ENCODE measurements at regions not wholly inside any gene's neighbourhood (a gene's known extent, or its start where the extent isn't known, plus 50 kb on each side); places are given as distances from the start of the nearest gene placed in this dataset.

DNA sequence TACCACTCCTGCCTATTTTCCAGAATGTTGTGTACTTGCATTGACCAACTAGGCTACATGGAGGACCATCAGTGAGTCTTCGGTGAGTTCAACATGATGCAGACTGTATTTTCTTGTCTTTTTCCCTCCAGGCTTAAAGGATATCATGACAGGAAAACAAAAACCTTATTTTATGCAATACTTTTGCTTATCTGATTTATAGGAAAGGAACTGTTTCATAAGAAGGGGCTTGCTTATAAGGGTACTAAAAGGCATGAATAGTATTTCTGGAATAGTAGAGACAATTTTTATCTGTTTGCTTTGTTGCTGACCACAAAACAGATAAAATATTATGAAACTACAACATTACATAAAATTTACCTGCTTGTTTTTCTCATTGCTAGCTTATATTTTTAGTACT is 374.7 kb downstream of the KLF5 start:
- no peaks in the 10 kb centered on the region for H3K4me1 ChIP-seq
- no peaks in the 10 kb centered on the region for H3K27me3 ChIP-seq
- no peaks in the 10 kb centered on the region for H3K36me3 ChIP-seq
- no peak overlapping the region for H3K4me3 ChIP-seq
- DNase-seq (ENCODE audit: low spot score in 2 of 2): no peak
- intact Hi-C loops (cut with DNase I): no loop called here
- H3K27ac ChIP-seq: no peak overlapping the region
- TF ChIP-seq, protein P1, sequence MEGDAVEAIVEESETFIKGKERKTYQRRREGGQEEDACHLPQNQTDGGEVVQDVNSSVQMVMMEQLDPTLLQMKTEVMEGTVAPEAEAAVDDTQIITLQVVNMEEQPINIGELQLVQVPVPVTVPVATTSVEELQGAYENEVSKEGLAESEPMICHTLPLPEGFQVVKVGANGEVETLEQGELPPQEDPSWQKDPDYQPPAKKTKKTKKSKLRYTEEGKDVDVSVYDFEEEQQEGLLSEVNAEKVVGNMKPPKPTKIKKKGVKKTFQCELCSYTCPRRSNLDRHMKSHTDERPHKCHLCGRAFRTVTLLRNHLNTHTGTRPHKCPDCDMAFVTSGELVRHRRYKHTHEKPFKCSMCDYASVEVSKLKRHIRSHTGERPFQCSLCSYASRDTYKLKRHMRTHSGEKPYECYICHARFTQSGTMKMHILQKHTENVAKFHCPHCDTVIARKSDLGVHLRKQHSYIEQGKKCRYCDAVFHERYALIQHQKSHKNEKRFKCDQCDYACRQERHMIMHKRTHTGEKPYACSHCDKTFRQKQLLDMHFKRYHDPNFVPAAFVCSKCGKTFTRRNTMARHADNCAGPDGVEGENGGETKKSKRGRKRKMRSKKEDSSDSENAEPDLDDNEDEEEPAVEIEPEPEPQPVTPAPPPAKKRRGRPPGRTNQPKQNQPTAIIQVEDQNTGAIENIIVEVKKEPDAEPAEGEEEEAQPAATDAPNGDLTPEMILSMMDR (IDR thresholded peaks at IDR 0.05): no peak
- peaks cover 0 to 3% of the 10 kb centered on the region in 2 donors for H3K9me3 ChIP-seq

DNA sequence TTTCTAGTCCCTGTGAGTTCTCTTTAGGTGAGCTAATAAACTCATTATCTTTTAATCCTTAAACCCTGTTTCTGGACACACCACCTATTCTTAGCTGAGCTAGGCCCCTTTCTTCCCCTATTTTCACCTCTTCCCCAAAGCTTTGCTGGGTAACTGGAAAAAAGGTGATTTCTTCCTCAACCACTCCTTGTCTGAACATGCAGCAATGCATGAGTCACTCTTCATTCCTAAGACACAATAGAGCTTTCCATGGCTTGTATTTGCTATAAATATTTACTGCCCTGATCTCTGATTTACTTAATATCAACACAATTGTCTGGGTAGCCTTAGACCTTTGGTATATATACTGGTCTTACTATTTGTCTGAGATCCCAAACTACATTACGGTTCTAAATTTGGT is 370.9 kb downstream of the KLF5 start:
- Histone ChIP-seq H3K36me3 (no peaks in the 10 kb centered on the region), H3K4me1 (no peaks in the 10 kb centered on the region), H3K9me3 (no peaks in the 10 kb centered on the region), H3K27me3 (no peaks in the 10 kb centered on the region), H3K4me3 (no peak overlapping the region), H3K27ac (no peak overlapping the region)
- DNase-seq (ENCODE audit: low spot score in 2 of 2): no peak
- TF ChIP-seq, protein P1 (IDR thresholded peaks at IDR 0.05): no peak
- intact Hi-C loops (cut with DNase I): no loop called here

DNA sequence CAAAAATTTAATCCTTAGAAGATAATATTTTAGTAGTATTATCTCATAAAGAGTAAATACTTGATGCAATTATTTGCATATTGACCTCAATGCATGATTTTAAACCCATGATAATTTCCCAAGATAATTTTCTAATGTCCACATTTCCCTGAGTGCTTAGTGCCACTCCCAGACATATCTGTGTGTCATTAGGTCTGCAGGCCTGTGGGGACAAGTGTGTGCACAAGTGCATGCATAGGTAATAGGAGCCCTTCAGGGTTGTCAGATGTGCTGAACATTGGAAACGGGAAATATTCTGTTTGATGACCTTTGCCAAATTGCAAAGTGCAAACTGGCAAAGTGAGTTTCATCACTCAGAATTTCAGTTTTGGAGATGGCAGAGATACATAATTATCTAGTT is 369.9 kb downstream of the KLF5 start:
- Histone ChIP-seq H3K9me3 (no peaks in the 10 kb centered on the region), H3K4me3 (no peak overlapping the region)

DNA sequence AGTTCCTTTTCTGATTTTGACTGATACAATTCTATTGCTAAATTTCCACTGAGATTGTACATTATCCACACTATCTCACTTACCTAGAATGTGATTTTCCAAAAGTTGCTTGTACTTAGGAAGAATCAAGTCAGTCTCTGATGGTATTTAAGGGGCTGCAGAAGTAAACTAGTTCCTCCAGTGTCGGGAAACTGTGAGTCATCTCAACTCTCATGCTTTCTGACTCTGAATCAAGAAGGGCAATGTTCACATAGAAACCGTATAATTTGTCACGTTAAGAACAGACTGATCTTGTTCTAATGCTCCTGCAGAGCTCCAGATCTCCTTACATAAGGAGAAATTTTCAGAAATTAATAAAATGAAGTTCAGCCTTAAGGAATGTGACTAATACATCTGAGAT is 369.3 kb downstream of the KLF5 start:
- no peaks in the 10 kb centered on the region for H3K27me3 ChIP-seq
- intact Hi-C loops (cut with DNase I): no loop called here

More for the DNA sequence above, 369.9 kb downstream of the KLF5 start:
- Histone ChIP-seq H3K36me3 (no peaks in the 10 kb centered on the region), H3K27me3 (no peaks in the 10 kb centered on the region), H3K27ac (no peak overlapping the region), H3K4me1 (no peaks in the 10 kb centered on the region)
- intact Hi-C loops (cut with DNase I): no loop called here
- no peak for DNase-seq (ENCODE audit: low spot score in 2 of 2)
- TF ChIP-seq, protein P1 (IDR thresholded peaks at IDR 0.05): no peak

DNA sequence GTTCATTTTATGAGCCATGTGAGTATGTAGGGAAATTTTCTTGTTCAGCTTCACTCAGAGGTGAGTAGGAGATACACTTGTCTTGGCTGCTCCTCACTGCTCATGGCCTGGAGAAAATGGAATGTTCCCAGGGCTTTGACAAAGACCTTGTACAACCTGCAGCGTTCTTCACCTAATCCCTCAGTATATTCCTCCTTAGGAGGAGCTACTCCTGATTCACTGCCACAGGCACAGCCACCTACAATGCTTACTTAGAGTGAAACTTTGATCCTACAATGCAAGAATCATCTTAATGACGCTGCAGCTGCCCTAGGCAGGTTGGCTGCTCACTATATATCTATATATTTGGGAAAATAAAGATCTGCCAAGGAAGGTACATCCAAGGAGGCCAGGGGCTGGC is 364.2 kb downstream of the KLF5 start:
- H3K36me3 ChIP-seq: no peaks in the 10 kb centered on the region
- H3K4me1 ChIP-seq: no peaks in the 10 kb centered on the region
- H3K27ac ChIP-seq: no peak overlapping the region
- no peaks in the 10 kb centered on the region for H3K27me3 ChIP-seq
- H3K9me3 ChIP-seq: no peaks in the 10 kb centered on the region
- H3K4me3 ChIP-seq: no peak overlapping the region
- no peak for DNase-seq (ENCODE audit: low spot score in 2 of 2)
- intact Hi-C loops (cut with DNase I): no loop called here
- TF ChIP-seq, protein P1 (IDR thresholded peaks at IDR 0.05): no peak

More for the DNA sequence above, 369.3 kb downstream of the KLF5 start:
- TF ChIP-seq, protein P1 (IDR thresholded peaks at IDR 0.05): no peak
- no peaks in the 10 kb centered on the region for H3K9me3 ChIP-seq
- no peak overlapping the region for H3K4me3 ChIP-seq
- no peak overlapping the region for H3K27ac ChIP-seq
- no peak for DNase-seq (ENCODE audit: low spot score in 2 of 2)
- H3K36me3 ChIP-seq: no peaks in the 10 kb centered on the region
- H3K4me1 ChIP-seq: no peaks in the 10 kb centered on the region

DNA sequence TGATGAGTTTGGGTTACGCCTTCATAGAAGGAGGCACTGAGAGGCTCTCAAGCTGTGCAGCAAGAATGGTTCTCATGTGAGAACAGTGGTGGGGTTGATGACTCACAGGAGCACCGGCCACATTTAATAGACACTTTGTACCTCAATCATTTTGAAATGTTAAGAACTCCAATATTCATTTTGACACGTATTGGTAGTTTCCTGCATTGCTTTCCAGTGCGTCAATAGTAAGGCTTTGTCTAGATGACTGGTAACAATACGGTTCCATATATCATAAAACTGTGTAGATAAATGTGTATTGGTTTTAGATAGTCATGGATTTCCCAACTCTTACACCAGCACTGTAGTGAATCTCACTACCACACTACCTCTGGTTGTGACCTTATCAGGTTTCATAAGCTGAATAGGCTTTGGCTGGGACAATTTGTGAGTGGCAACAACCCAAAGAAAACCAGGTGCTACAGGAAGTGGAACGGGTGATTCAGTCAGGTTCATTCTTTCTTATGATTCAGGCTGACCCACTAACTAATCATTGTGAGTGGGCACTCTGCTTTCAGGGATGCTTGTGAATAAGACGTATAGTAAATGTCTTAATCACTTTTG is 362.6 kb downstream of the KLF5 start:
- H3K27me3 ChIP-seq: no peaks in the 10 kb centered on the region
- DNase-seq (ENCODE audit: low spot score in 2 of 2): no peak
- TF ChIP-seq, protein P1 (IDR thresholded peaks at IDR 0.05): no peak
- no peaks in the 10 kb centered on the region for H3K4me1 ChIP-seq
- no peak overlapping the region for H3K4me3 ChIP-seq
- no peak overlapping the region for H3K27ac ChIP-seq
- intact Hi-C loops (cut with DNase I): no loop called here
- H3K36me3 ChIP-seq: no peaks in the 10 kb centered on the region
- H3K9me3 ChIP-seq: no peaks in the 10 kb centered on the region
